Fibroblast of skin of back (primary cell): ENCODE measurements at regions not wholly inside any gene's neighbourhood (a gene's known extent, or its start where the extent isn't known, plus 50 kb on each side); places are given as distances from the start of the nearest gene placed in this dataset.

Experiments
- DNase-seq: peaks from one replicate; pipeline ENCODE4 v3.0.0-alpha.2; 2013

DNA sequence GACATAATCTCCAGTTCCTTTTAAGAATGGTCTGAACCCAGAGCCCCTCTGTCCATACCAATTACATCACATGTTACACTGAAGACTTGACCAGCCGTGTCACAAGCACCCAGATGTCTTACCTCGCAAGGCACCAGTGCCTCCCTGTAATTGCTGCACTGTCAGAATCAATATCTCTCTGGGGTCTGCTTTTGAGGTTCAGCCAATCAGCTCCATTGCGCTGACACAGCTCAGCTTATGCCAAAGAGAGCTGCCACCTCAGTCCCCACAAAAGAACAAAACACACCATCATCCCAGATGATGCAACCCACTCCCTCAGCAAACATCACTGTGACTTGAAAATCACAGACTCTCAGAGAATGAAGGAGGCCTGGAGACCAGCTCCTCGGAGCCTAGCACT lies 82.5 kb upstream of the SORBS2 start:
- DNase-seq = no peak

- no peak for DNase-seq
These were observed 83.4 kb upstream of the SORBS2 start for GRCh38 chr4:185895351-185895750.

DNA sequence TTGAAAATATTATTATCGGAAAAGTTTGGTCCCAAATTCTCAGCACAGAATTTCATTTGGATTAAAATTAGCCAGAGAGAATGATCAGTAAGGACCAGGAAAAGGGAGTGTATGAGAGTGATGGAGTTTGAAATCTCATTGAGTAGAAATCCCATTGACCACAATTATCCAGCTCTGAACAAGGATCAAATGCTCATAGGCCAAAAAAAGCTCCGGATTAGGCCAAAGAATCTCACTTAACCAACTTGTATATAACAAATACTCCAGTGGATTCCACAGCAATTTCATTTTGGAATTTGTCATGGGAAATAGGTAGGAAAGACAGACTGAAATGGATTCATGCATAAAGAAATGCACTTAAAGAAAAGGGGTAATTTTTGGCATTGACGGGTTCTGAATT lies 83.9 kb upstream of the SORBS2 start:
- DNase-seq = no peak

- DNase-seq = no peak
These were observed 85.0 kb upstream of the SORBS2 start for GRCh38 chr4:185896817-185897488.

DNA sequence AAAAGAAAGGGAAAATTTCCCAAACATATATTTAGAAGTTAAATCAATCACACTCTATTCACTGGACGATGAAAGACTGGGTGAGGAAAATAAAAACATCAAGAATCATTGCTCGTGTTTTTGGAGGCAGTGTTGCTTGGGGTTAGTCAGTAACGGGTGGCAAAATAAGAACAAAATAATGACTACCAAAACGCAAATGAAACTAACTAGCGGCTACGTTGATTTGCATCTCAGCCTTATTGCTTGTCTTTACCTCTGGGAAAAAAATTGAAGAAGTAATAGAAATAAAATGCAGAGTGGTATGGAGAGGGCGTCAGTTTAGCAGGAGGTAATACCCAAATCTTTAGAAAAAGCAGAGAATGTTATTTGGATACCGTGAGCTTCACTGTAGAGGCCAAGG lies 86.4 kb upstream of the SORBS2 start:
- no peak for DNase-seq

- no peak for DNase-seq
These were observed 87.8 kb upstream of the SORBS2 start for GRCh38 chr4:185899833-185900232.

DNA sequence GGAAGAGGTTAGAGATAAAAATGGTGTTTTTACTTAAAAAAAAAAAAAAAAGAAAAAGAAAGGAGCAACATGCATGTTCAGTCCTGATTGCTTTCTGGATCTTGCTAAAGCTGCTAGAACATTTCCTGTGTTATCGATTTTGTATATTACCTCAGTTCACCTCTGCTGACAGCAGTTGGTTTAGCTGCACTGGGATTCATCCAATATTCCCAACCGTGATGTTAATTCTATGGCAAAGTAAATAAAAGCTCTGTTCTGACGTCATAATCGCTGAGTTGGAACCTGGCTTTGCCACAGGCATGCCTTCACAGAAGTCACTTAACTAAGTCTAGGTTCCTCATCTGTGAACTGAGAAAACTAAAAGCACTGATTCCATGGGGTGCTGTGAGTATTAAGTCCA lies 90.7 kb upstream of the SORBS2 start:
- DNase-seq = peak; percentile 31

DNA sequence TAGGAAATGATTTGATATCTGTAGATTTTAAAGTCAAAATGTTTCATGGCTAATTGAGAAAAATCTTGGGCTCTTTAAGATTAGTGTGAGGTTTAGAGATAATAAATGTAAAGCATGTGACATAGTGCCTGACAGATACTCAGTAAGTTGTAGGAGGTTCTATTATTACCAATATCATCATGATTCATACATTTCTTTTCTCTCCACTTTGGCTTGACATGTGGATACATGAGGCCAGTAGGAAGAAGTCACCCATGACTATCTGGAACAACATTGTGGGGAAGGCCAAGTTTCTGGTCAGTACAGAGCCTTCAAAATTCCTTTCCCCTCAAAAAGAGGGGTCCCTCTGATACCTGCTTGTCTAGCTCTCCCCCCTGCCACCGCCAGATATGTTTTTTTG lies 91.2 kb upstream of the SORBS2 start:
- DNase-seq = peak; percentile 14

GRCh38 chr4:185904381-185904780 lies 92.4 kb upstream of the SORBS2 start:
- DNase-seq = no peak

- no peak for DNase-seq
These were observed 98.0 kb upstream of the SORBS2 start for GRCh38 chr4:185909972-185910371.

DNA sequence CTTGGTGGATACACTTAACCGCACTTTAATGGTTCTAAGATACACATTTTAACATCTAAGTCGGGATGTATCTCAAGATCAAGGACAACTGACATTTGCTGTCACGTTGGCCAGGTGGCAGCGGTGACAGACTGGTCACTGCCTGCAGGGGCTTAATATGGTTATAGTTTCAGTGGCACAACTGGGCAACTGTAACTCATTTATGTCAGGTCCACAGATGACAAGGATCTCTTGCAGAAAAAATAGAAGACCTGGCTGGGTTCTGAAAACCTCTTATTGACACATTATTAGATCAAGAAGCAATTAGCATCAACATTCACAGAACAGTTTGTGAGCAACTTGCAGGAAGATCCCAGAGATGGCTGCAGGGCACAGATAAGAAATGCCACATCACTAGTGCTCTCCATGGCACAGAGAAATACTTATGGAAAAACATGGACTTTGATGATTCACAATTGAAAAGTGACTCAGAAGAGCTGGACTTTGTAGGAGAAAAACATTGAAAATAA lies 99.6 kb upstream of the SORBS2 start:
- peak; percentile 81 for DNase-seq

GRCh38 chr4:185912779-185913178 lies 100.8 kb upstream of the SORBS2 start:
- DNase-seq = peak; percentile 64

- peak; percentile 80 for DNase-seq
These were observed 102.7 kb upstream of the SORBS2 start for GRCh38 chr4:185914583-185915199.

GRCh38 chr4:185915271-185915670 lies 103.3 kb upstream of the SORBS2 start:
- no peak for DNase-seq

DNA sequence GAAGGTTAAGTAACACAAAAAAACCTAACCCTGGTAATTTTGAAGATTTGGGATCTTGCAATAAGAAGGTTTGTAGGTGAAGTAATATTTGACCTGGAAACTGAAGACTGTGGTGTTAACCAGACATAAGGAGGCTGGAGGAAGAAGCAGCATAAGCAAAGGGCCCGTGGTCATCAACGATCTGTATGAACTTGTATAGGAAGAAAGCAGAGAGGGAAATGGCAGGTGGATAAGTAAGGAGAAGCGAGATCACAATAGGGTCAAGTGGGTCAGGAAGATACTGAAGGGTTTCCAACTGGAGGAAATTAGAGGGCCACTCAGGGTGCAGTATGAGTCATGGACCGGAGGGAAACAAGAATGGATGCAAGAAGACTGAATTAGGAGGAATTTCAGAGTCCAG lies 103.8 kb upstream of the SORBS2 start:
- no peak for DNase-seq

GRCh38 chr4:185916231-185916630 lies 104.2 kb upstream of the SORBS2 start:
- DNase-seq = no peak

DNA sequence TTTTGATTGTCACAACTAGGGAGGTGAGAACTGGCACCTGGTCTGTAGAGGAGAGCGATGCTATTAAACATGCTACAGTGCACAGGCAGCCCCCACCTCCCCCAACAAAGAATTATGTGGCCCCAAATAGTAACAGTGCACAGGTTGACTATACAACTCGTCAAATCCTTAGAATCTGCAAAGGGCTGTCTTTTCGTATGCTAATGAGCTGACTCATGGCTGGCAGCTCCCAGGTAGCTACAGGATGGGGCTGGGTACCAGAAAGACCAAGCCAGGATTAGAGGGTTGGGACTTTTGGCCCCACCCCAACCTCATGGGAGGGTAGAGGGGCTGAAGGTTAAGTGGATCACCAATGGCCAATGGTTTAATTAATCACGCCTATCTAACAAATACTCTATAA lies 104.7 kb upstream of the SORBS2 start:
- no peak for DNase-seq

GRCh38 chr4:185919107-185919506 lies 107.1 kb upstream of the SORBS2 start:
- no peak for DNase-seq

- DNase-seq = no peak
These were observed 108.2 kb upstream of the SORBS2 start for GRCh38 chr4:185920171-185920570.

- no peak for DNase-seq
These were observed 108.8 kb upstream of the SORBS2 start for GRCh38 chr4:185920691-185921260.

DNA sequence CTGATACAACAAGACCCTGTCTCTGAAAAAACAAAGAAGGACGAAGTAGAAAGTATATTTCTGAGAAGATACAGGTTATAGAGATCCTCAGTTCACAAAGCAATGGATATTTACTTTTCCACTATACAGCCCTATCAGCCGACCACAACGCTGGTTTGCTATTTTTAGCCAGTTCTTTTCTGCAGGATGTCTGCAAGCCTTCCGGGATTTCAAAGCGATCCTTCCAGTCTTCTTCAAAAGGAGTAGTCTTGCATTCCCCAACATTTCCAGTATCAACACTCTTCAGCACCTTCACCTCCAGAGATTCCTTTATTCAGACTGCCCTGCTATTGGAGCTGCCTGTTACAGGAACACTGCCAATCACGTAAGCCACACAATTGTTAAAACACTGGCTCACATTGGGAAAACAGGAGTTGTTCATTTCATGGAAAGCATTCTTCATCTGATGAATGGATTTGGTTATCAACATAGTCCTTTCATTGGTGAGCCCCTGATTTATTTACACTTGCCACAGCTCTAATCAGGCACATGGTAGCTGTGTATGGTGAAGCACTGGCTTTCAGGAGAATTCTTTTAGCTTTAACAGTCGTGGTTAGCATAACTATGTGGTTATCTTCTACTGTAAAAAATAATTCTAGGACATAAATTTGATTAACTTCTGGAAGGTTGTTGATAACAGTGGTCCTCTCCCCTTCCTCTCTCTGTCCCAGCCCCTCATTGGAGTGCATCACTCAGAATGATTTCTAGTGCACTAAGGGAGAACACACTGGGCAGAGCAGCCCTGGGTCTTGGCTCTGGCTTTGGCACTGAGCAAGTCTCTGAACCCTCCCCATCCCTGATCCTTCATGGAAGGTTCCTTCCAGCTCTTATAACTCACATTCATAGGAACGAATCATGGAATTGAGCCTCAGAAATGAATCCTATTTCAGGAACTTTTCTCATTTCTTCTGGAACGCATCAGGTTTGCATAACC lies 109.9 kb upstream of the SORBS2 start:
- DNase-seq = peak; percentile 47

DNA sequence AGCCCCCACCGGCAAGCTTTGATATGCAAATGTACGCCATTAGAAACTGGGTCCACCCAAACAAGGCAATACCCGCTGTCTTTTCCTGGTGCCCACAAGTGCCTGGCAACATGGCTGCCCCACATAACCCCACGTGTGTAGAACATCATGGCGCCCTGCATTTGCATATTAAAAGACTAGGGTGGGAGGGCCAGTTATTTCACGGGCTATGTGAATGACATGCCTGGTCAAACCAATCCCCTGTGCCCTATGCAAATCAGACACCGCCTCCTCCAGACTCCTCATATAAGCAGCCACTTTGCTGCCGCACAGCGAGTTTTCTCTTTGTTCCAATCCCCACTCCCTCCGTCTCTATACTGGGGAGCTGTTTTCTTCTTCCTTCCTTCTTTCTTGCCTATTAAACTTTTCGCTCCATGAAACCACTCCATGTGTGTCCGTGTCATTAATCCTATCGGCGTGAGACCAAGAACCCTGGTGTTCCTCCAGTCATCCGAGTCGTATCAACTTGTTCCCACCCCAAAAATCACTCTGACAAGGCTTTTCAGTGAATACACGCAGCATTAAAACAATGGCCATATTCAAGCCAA lies 112.6 kb upstream of the SORBS2 start:
- no peak for DNase-seq
